ENCODE measurements at regions not wholly inside any gene's neighbourhood (a gene's known extent, or its start where the extent isn't known, plus 50 kb on each side); places are given as distances from the start of the nearest gene placed in this dataset.

DNA sequence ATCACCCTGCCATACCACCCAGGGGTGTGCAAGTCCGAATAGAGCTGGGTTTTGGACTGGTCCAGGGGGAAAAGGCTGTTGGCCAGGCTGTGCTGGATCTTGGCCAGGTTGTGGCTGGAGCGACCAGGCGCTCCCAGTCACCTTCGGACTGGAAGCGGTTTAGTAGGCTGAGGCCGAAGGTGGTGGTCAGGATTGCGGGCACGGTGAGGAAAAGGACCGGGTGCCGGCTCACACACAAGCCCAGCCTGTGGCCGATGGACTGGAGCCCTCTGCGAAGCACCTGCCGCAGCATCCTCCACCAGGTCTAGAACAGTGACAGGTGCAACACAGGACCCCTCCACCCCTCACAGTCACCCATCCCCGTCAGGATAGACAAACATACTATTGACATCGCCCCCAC is 590.6 kb upstream of the PTCHD4 start:
- TF ChIP-seq, protein P1, sequence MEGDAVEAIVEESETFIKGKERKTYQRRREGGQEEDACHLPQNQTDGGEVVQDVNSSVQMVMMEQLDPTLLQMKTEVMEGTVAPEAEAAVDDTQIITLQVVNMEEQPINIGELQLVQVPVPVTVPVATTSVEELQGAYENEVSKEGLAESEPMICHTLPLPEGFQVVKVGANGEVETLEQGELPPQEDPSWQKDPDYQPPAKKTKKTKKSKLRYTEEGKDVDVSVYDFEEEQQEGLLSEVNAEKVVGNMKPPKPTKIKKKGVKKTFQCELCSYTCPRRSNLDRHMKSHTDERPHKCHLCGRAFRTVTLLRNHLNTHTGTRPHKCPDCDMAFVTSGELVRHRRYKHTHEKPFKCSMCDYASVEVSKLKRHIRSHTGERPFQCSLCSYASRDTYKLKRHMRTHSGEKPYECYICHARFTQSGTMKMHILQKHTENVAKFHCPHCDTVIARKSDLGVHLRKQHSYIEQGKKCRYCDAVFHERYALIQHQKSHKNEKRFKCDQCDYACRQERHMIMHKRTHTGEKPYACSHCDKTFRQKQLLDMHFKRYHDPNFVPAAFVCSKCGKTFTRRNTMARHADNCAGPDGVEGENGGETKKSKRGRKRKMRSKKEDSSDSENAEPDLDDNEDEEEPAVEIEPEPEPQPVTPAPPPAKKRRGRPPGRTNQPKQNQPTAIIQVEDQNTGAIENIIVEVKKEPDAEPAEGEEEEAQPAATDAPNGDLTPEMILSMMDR (IDR thresholded peaks at IDR 0.05), result no peak
- TF ChIP-seq POLR2AphosphoS5 (IDR thresholded peaks at IDR 0.05), result no peak
- TF ChIP-seq POLR2A (IDR thresholded peaks at IDR 0.05), result no peak

Data from prostate gland (tissue), 2 donors.